Sigmoid colon (tissue), 4 donors: ENCODE measurements at regions not wholly inside any gene's neighbourhood (a gene's known extent, or its start where the extent isn't known, plus 50 kb on each side); places are given as distances from the start of the nearest gene placed in this dataset.

Source experiments
- EP300 ChIP-seq, 4 donors: sonication (generic); formaldehyde crosslinking; IDR thresholded peaks; one replicate each; pipeline ENCODE4 v1.6.1; 2017; ENCODE audit warnings: antibody characterized with exemption in 4 of 4
- POLR2A ChIP-seq, 2 donors: fragments of 450-650 bp; IDR thresholded peaks; one replicate each; pipeline ENCODE4 v1.6.1; 2016; ENCODE audit warnings: antibody characterized with exemption in 2 of 2, mild to moderate bottlenecking in 2 of 2, moderate library complexity in 2 of 2

DNA sequence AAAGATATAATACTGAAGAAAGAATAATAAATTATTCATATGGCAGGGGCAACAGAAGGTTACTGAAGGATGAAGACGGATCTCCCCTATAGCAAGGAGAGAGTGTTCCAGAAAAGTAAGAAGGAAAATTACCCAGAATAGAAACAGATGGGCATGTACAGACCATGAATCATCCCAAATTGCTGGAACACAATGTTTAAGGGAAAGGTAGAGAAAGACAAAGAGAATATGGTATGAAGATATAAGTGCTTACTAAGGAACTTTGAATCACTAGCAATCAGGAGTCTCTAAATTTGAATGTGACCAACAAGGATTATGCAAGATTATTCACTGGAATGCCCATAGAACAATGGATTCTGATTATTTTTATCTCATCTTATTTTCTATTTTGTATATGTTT, 375.4 kb downstream of the COL11A1 start:
- no peak for TF ChIP-seq POLR2A (IDR thresholded peaks at IDR 0.05)
- no peak for TF ChIP-seq EP300 (IDR thresholded peaks at IDR 0.05)
